ENCODE measurements at regions not wholly inside any gene's neighbourhood (a gene's known extent, or its start where the extent isn't known, plus 50 kb on each side); places are given as distances from the start of the nearest gene placed in this dataset.

DNA sequence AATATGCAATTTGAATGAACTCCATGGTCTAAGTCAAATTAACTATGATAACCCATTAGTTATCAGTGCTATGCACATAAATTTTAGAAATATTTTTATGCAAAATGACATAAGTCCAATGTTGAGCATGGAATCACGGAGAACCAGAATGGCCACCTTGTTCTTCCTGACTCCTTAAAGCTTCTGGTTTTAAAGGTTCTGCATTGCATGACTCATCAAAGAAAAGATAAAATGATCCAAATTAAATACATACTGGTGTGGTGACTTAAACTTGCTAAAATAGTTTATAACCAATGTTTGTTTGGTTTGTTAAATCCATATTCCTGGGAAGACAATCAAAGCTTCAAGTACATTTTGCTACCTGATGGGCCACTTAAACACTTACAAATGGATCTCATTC is 1146.9 kb upstream of the NRXN1 start:
- TF ChIP-seq, protein P1, sequence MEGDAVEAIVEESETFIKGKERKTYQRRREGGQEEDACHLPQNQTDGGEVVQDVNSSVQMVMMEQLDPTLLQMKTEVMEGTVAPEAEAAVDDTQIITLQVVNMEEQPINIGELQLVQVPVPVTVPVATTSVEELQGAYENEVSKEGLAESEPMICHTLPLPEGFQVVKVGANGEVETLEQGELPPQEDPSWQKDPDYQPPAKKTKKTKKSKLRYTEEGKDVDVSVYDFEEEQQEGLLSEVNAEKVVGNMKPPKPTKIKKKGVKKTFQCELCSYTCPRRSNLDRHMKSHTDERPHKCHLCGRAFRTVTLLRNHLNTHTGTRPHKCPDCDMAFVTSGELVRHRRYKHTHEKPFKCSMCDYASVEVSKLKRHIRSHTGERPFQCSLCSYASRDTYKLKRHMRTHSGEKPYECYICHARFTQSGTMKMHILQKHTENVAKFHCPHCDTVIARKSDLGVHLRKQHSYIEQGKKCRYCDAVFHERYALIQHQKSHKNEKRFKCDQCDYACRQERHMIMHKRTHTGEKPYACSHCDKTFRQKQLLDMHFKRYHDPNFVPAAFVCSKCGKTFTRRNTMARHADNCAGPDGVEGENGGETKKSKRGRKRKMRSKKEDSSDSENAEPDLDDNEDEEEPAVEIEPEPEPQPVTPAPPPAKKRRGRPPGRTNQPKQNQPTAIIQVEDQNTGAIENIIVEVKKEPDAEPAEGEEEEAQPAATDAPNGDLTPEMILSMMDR (IDR thresholded peaks at IDR 0.05): no peak
- no peak for TF ChIP-seq POLR2A (IDR thresholded peaks at IDR 0.05)

All from Peyer's patch (tissue), 4 donors.